Fibroblast of villous mesenchyme (primary cell): ENCODE measurements at regions not wholly inside any gene's neighbourhood (a gene's known extent, or its start where the extent isn't known, plus 50 kb on each side); places are given as distances from the start of the nearest gene placed in this dataset.

ENCODE experiments used
- DNase-seq: peaks from one replicate; pipeline ENCODE4 v3.0.0-alpha.2; 2010; ENCODE audit warnings: low read depth
- H3K4me3 ChIP-seq: 2 replicates; pipeline ENCODE4 v1.5.1; 2011; ENCODE audit warnings: low read depth, mild to moderate bottlenecking, low read length
- TF ChIP-seq, protein P1 (sequence below): IDR thresholded peaks from 2 replicates; pipeline ENCODE4 v1.5.1; 2012; ENCODE audit warnings: low read depth, mild to moderate bottlenecking, low read length; ENCODE audit not compliant: insufficient read depth

- TF ChIP-seq, protein P1, sequence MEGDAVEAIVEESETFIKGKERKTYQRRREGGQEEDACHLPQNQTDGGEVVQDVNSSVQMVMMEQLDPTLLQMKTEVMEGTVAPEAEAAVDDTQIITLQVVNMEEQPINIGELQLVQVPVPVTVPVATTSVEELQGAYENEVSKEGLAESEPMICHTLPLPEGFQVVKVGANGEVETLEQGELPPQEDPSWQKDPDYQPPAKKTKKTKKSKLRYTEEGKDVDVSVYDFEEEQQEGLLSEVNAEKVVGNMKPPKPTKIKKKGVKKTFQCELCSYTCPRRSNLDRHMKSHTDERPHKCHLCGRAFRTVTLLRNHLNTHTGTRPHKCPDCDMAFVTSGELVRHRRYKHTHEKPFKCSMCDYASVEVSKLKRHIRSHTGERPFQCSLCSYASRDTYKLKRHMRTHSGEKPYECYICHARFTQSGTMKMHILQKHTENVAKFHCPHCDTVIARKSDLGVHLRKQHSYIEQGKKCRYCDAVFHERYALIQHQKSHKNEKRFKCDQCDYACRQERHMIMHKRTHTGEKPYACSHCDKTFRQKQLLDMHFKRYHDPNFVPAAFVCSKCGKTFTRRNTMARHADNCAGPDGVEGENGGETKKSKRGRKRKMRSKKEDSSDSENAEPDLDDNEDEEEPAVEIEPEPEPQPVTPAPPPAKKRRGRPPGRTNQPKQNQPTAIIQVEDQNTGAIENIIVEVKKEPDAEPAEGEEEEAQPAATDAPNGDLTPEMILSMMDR, result no peak
- DNase-seq, result no peak
- H3K4me3 ChIP-seq, result no peak overlapping the region
These were observed 70.4 kb downstream of the RCN1 start for GRCh38 chr11:32161293-32161692.

DNA sequence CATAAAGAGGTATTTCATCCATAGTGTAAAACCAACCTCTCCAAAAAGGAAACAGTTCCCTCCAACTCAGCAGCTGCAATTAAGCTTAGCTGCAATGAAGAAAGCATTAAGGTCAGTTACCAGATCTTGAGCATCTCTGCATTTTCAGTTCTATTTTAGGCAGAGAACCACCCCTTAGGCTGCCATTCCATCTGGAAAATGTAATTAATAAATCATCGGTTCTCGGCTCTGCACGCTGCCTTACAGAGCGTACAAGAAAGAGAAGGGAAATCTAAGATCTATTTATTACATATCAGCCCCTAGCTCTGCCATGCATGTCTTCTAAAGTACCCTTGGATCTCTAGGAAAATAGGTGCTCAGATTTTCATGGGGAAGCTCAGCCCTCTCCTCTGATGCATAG lies 71.5 kb downstream of the RCN1 start:
- no peak for DNase-seq
- TF ChIP-seq, protein P1, result no peak
- no peak overlapping the region for H3K4me3 ChIP-seq

- TF ChIP-seq, protein P1, result no peak
- no peak for DNase-seq
- no peak overlapping the region for H3K4me3 ChIP-seq
These were observed 72.0 kb downstream of the RCN1 start for GRCh38 chr11:32162906-32163305.

GRCh38 chr11:32163557-32163956 lies 72.7 kb downstream of the RCN1 start:
- TF ChIP-seq, protein P1, result no peak

DNA sequence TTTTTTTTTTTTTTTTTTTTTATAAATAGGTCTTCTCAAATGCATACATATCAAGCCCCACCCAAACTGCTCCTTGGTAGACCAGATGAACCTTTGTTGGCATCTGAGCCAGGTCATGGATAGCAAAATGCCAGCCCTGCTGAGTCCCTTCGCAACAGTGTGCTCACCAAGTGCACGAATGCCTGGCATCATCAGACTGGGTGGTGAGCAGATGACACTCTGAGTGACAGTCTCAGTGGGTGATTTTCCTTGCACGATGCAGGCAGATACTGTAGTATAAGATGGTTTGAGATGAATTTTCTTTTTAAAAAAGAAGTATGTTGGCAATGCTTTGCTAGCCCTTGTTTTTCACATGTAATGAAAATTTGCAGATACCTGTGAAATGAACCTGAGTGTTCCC lies 74.0 kb downstream of the RCN1 start:
- no peak for DNase-seq
- no peak overlapping the region for H3K4me3 ChIP-seq
- TF ChIP-seq, protein P1, result no peak

More at GRCh38 chr11:32163557-32163956, 72.7 kb downstream of the RCN1 start:
- H3K4me3 ChIP-seq, result no peak overlapping the region
- no peak for DNase-seq

GRCh38 chr11:32168924-32169323 lies 78.0 kb downstream of the RCN1 start:
- no peak overlapping the region for H3K4me3 ChIP-seq
- no peak for DNase-seq
- TF ChIP-seq, protein P1, result no peak

DNA sequence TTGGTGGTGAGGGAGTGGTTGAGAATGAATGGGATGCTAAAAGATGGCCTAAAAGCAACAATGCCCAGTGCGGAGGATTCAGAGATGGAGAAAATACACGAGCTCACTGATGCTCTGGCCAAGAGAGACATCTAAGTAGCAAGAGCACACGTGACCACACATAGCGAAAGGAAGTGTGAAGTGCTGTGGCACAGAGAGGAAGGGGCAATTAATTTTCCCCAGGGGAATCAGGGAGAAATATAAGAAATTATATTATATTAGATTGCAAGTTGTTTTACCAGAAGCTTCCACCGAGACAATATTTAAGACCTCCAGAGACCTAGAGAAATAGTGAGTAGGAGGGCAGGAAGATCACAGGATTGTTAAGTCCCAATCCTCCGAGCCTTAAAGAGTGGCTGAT lies 80.6 kb downstream of the RCN1 start:
- no peak overlapping the region for H3K4me3 ChIP-seq
- TF ChIP-seq, protein P1, result no peak
- DNase-seq, result no peak
